Ishikawa (cell line): ENCODE measurements at regions not wholly inside any gene's neighbourhood (a gene's known extent, or its start where the extent isn't known, plus 50 kb on each side); places are given as distances from the start of the nearest gene placed in this dataset.

Source experiments
- CEBPB ChIP-seq: IDR thresholded peaks from 2 replicates; pipeline ENCODE4 v1.6.1; 2012
- CREB1 ChIP-seq: IDR thresholded peaks from 2 replicates; pipeline ENCODE4 v1.6.1; 2012; ENCODE audit warnings: low read depth
- EGR1 ChIP-seq: IDR thresholded peaks from 2 replicates; pipeline ENCODE4 v1.6.1; 2012
- EP300 ChIP-seq: IDR thresholded peaks from 2 replicates; pipeline ENCODE4 v1.6.1; 2012; ENCODE audit warnings: borderline replicate concordance
- FOXM1 ChIP-seq: IDR thresholded peaks from 2 replicates; pipeline ENCODE4 v1.6.1; 2012; ENCODE audit warnings: low read depth, borderline replicate concordance
- MAX ChIP-seq: IDR thresholded peaks from 2 replicates; pipeline ENCODE4 v1.6.1; 2012
- NFIC ChIP-seq: IDR thresholded peaks from 2 replicates; pipeline ENCODE4 v1.6.1; 2012
- RAD21 ChIP-seq: IDR thresholded peaks from 2 replicates; pipeline ENCODE4 v1.6.1; 2012; ENCODE audit warnings: low read depth
- REST ChIP-seq: IDR thresholded peaks from 2 replicates; pipeline ENCODE4 v1.6.1; 2012; ENCODE audit warnings: low read depth, mild to moderate bottlenecking
- TAF1 ChIP-seq: IDR thresholded peaks from 2 replicates; pipeline ENCODE4 v1.6.1; 2012; ENCODE audit warnings: low read depth, mild to moderate bottlenecking
- TCF12 ChIP-seq: IDR thresholded peaks from 2 replicates; pipeline ENCODE4 v1.6.1; 2012; ENCODE audit warnings: low read depth
- TEAD4 ChIP-seq: IDR thresholded peaks from 2 replicates; pipeline ENCODE4 v1.6.1; 2012
- USF1 ChIP-seq: IDR thresholded peaks from 2 replicates; pipeline ENCODE4 v1.6.1; 2012
- YY1 ChIP-seq: IDR thresholded peaks from 2 replicates; pipeline ENCODE4 v1.6.1; 2012; ENCODE audit warnings: low read depth
- ZBTB7A ChIP-seq: IDR thresholded peaks from 2 replicates; pipeline ENCODE4 v1.6.1; 2012; ENCODE audit warnings: low read depth

DNA sequence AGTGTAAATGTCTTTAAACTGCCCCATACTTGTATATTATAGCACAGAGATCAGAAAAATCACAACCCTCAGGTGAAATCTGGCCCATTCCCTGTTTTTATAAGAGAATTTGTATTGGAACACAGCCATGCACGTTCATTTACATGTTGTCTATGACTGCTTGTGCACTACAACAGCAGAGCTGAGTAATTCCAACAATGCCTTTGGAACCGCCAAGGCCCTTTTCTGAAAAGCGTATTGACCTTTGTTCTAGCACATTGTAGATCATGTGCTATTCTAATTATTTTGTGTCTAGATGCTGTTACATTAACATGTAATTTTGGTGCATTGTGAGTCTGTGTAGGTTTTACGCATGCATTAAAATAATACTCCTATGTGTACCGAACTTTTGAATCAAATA lies 339.6 kb downstream of the CHRM3 start:
- no peak for TF ChIP-seq USF1

GRCh38 chr1:239730378-239730777 lies 344.0 kb downstream of the CHRM3 start:
- no peak for TF ChIP-seq EP300
- TF ChIP-seq REST, result no peak
- TF ChIP-seq TCF12, result no peak
- TF ChIP-seq CEBPB, result no peak
- no peak for TF ChIP-seq YY1
- TF ChIP-seq FOXM1, result no peak

DNA sequence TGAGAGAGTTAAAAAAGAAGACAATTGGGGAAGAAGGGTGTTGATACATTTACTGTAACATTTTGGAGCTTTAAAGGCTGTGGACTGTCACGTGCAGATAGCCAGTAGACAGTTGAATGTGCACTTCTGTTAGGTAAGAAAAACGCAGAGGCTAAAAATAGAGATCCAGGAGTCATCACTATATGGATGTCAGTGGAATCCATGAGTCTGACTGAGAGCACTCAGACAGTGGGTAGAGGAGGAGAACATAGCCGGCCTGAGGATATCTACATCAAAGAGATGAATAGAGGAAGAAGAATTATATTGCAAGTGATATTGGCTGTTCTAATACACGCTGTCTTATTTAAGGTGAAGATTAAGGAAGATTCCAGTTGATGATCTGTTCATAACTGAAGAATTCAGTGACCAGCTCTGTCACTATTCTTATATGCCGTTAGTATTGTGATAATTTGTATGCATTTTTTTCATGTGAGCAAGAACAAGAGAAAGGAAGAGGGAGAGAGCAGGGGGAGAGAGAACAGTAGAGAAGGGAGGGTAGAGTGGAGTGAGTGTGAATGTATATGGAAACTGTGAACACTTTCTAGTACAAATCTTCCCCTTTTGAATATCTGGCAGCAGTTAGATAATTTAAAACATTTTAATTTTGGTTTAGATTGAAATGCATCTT lies 344.8 kb downstream of the CHRM3 start:
- no peak for TF ChIP-seq TCF12
- TF ChIP-seq USF1, result no peak
- no peak for TF ChIP-seq TEAD4
- TF ChIP-seq REST, result no peak

GRCh38 chr1:239732770-239733169 lies 346.4 kb downstream of the CHRM3 start:
- no peak for TF ChIP-seq CREB1
- no peak for TF ChIP-seq CEBPB
- TF ChIP-seq ZBTB7A, result no peak
- TF ChIP-seq FOXM1, result no peak

- TF ChIP-seq REST, result no peak
- no peak for TF ChIP-seq MAX
- TF ChIP-seq FOXM1, result no peak
Measured at GRCh38 chr1:239733995-239734394, 347.6 kb downstream of the CHRM3 start.

GRCh38 chr1:239735111-239735510 lies 348.7 kb downstream of the CHRM3 start:
- TF ChIP-seq EGR1, result no peak
- no peak for TF ChIP-seq TCF12
- no peak for TF ChIP-seq USF1
- no peak for TF ChIP-seq EP300
- TF ChIP-seq RAD21, result no peak
- TF ChIP-seq FOXM1, result no peak
- TF ChIP-seq CEBPB, result no peak
- no peak for TF ChIP-seq TAF1
- TF ChIP-seq TEAD4, result no peak
- TF ChIP-seq REST, result no peak
- TF ChIP-seq MAX, result no peak
- TF ChIP-seq YY1, result no peak
- TF ChIP-seq NFIC, result no peak
- no peak for TF ChIP-seq ZBTB7A
- no peak for TF ChIP-seq CREB1
